ENCODE measurements at regions not wholly inside any gene's neighbourhood (a gene's known extent, or its start where the extent isn't known, plus 50 kb on each side); places are given as distances from the start of the nearest gene placed in this dataset.

- Histone ChIP-seq H4K8ac (ENCODE audit: low read depth, low read length) (no peak overlapping the region), H3K14ac (ENCODE audit: low read length) (no peak overlapping the region), H3K4me3 (ENCODE audit: low read depth, low read length) (no peak overlapping the region), H4K12ac (ENCODE audit: low read depth, low read length) (no peak overlapping the region), H3K4me2 (ENCODE audit: low read length) (no peak overlapping the region), H2AFZ (ENCODE audit: insufficient read depth, low read length, poor library complexity) (no peak overlapping the region), H2BK120ac (ENCODE audit: insufficient read depth, low read length, poor library complexity) (no peak overlapping the region), H2BK12ac (ENCODE audit: low read length) (no peak overlapping the region), H2AK5ac (ENCODE audit: low read length) (no peak overlapping the region), H3K4ac (ENCODE audit: low read depth, low read length) (no peak overlapping the region), H2BK5ac (ENCODE audit: low read depth, low read length, poor library complexity) (no peak overlapping the region), H3K4me1 (ENCODE audit: control insufficient read depth in 1 of 2, insufficient read depth in 2 of 2, low read length in 2 of 2) (no peaks in the 10 kb centered on the region), H3K79me1 (ENCODE audit: low read length) (no peaks in the 10 kb centered on the region), H3K18ac (ENCODE audit: low read length) (no peak overlapping the region), H3K27me3 (ENCODE audit: insufficient read depth, low read length) (no peaks in the 10 kb centered on the region), H4K91ac (ENCODE audit: low read depth, low read length) (no peak overlapping the region), H3K79me2 (ENCODE audit: control insufficient read depth, insufficient read depth, low read length, poor library complexity) (no peaks in the 10 kb centered on the region), H3K23ac (ENCODE audit: low read length) (no peak overlapping the region), H3K9ac (ENCODE audit: low read length) (no peak overlapping the region), H3K27ac (ENCODE audit: low read depth, low read length) (no peak overlapping the region), H3K36me3 (ENCODE audit: control insufficient read depth in 1 of 2, insufficient read depth in 2 of 2, low read length in 2 of 2) (no peaks in the 10 kb centered on the region), H3K9me3 (ENCODE audit: insufficient read depth, low read depth, low read length) (no peaks in the 10 kb centered on the region)
- WGBS (ENCODE audit: extremely low coverage, insufficient coverage, insufficient read length): no CpG with 5 or more reads among the region's 4 CpGs
- no peak for DNase-seq
Measured at GRCh38 chr6:94099072-94099471, 679.7 kb upstream of the EPHA7 start.

DNA sequence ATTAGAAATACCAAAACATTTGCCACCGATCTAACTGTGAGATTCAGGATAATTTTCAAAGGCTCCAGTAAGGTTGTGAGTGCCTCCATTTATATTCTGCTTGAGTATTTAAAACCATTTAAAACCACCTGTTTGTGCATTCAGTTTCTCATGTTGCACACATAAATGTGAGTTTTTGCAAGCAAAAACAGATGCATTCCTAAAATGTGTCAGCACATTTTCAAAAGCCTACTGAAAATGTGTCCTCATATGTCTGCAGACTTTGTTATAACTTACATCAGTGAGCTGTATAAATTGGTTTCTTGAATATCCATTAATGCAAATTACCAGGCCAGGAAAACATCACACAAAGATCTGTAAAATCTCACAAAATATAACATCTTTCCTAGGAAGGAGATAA, 676.6 kb upstream of the EPHA7 start:
- H4K8ac ChIP-seq (ENCODE audit: low read depth, low read length): no peak overlapping the region
- H3K79me2 ChIP-seq (ENCODE audit: control insufficient read depth, insufficient read depth, low read length, poor library complexity): no peaks in the 10 kb centered on the region
- H4K12ac ChIP-seq (ENCODE audit: low read depth, low read length): no peak overlapping the region
- H2BK120ac ChIP-seq (ENCODE audit: insufficient read depth, low read length, poor library complexity): no peak overlapping the region
- H3K18ac ChIP-seq (ENCODE audit: low read length): no peak overlapping the region
- no peaks in the 10 kb centered on the region for H3K9me3 ChIP-seq (ENCODE audit: insufficient read depth, low read depth, low read length)
- H3K4me3 ChIP-seq (ENCODE audit: low read depth, low read length): no peak overlapping the region
- H3K27me3 ChIP-seq (ENCODE audit: insufficient read depth, low read length): no peaks in the 10 kb centered on the region
- H3K36me3 ChIP-seq (ENCODE audit: control insufficient read depth in 1 of 2, insufficient read depth in 2 of 2, low read length in 2 of 2): no peaks in the 10 kb centered on the region
- H3K27ac ChIP-seq (ENCODE audit: low read depth, low read length): no peak overlapping the region
- H3K23ac ChIP-seq (ENCODE audit: low read length): no peak overlapping the region
- H4K91ac ChIP-seq (ENCODE audit: low read depth, low read length): no peak overlapping the region
- no CpG with 5 or more reads among the region's 1 CpG for WGBS (ENCODE audit: extremely low coverage, insufficient coverage, insufficient read length)
- no peak overlapping the region for H2AK5ac ChIP-seq (ENCODE audit: low read length)
- H3K4me2 ChIP-seq (ENCODE audit: low read length): no peak overlapping the region
- no peaks in the 10 kb centered on the region for H3K79me1 ChIP-seq (ENCODE audit: low read length)
- no peak for DNase-seq
- no peak overlapping the region for H2BK5ac ChIP-seq (ENCODE audit: low read depth, low read length, poor library complexity)
- H3K14ac ChIP-seq (ENCODE audit: low read length): no peak overlapping the region
- H3K4me1 ChIP-seq (ENCODE audit: control insufficient read depth in 1 of 2, insufficient read depth in 2 of 2, low read length in 2 of 2): no peaks in the 10 kb centered on the region
- H2BK12ac ChIP-seq (ENCODE audit: low read length): no peak overlapping the region
- no peak overlapping the region for H3K4ac ChIP-seq (ENCODE audit: low read depth, low read length)
- H2AFZ ChIP-seq (ENCODE audit: insufficient read depth, low read length, poor library complexity): no peak overlapping the region
- H3K9ac ChIP-seq (ENCODE audit: low read length): no peak overlapping the region

- no CpG with 5 or more reads among the region's 4 CpGs for WGBS (ENCODE audit: extremely low coverage, insufficient coverage, insufficient read length)
- Histone ChIP-seq H3K4me3 (ENCODE audit: low read depth, low read length) (no peak overlapping the region), H2AFZ (ENCODE audit: insufficient read depth, low read length, poor library complexity) (no peak overlapping the region)
Measured at GRCh38 chr6:94089941-94090340, 670.6 kb upstream of the EPHA7 start.

GRCh38 chr6:94088870-94089269, 669.5 kb upstream of the EPHA7 start:
- no peak overlapping the region for H3K14ac ChIP-seq (ENCODE audit: low read length)
- no peak overlapping the region for H4K91ac ChIP-seq (ENCODE audit: low read depth, low read length)
- H4K12ac ChIP-seq (ENCODE audit: low read depth, low read length): no peak overlapping the region
- H3K79me1 ChIP-seq (ENCODE audit: low read length): no peaks in the 10 kb centered on the region
- no peak overlapping the region for H4K8ac ChIP-seq (ENCODE audit: low read depth, low read length)
- H2BK12ac ChIP-seq (ENCODE audit: low read length): no peak overlapping the region
- no peaks in the 10 kb centered on the region for H3K9me3 ChIP-seq (ENCODE audit: insufficient read depth, low read depth, low read length)
- H3K23ac ChIP-seq (ENCODE audit: low read length): no peak overlapping the region
- no peak overlapping the region for H3K9ac ChIP-seq (ENCODE audit: low read length)
- H3K27ac ChIP-seq (ENCODE audit: low read depth, low read length): no peak overlapping the region
- no peak overlapping the region for H3K4me3 ChIP-seq (ENCODE audit: low read depth, low read length)
- H2BK5ac ChIP-seq (ENCODE audit: low read depth, low read length, poor library complexity): no peak overlapping the region
- H2BK120ac ChIP-seq (ENCODE audit: insufficient read depth, low read length, poor library complexity): no peak overlapping the region
- H3K79me2 ChIP-seq (ENCODE audit: control insufficient read depth, insufficient read depth, low read length, poor library complexity): no peaks in the 10 kb centered on the region
- H3K36me3 ChIP-seq (ENCODE audit: control insufficient read depth in 1 of 2, insufficient read depth in 2 of 2, low read length in 2 of 2): no peaks in the 10 kb centered on the region
- no peaks in the 10 kb centered on the region for H3K4me1 ChIP-seq (ENCODE audit: control insufficient read depth in 1 of 2, insufficient read depth in 2 of 2, low read length in 2 of 2)
- no peak overlapping the region for H2AFZ ChIP-seq (ENCODE audit: insufficient read depth, low read length, poor library complexity)
- H3K27me3 ChIP-seq (ENCODE audit: insufficient read depth, low read length): no peaks in the 10 kb centered on the region
- no peak overlapping the region for H3K4me2 ChIP-seq (ENCODE audit: low read length)
- H3K4ac ChIP-seq (ENCODE audit: low read depth, low read length): no peak overlapping the region
- H2AK5ac ChIP-seq (ENCODE audit: low read length): no peak overlapping the region
- no peak for DNase-seq
- H3K18ac ChIP-seq (ENCODE audit: low read length): no peak overlapping the region

More at GRCh38 chr6:94089941-94090340, 670.6 kb upstream of the EPHA7 start:
- no peaks in the 10 kb centered on the region for H3K9me3 ChIP-seq (ENCODE audit: insufficient read depth, low read depth, low read length)
- no peak overlapping the region for H3K18ac ChIP-seq (ENCODE audit: low read length)
- no peak overlapping the region for H3K9ac ChIP-seq (ENCODE audit: low read length)
- H2BK12ac ChIP-seq (ENCODE audit: low read length): no peak overlapping the region
- H3K14ac ChIP-seq (ENCODE audit: low read length): no peak overlapping the region
- H4K12ac ChIP-seq (ENCODE audit: low read depth, low read length): no peak overlapping the region
- H2AK5ac ChIP-seq (ENCODE audit: low read length): no peak overlapping the region
- H3K36me3 ChIP-seq (ENCODE audit: control insufficient read depth in 1 of 2, insufficient read depth in 2 of 2, low read length in 2 of 2): no peaks in the 10 kb centered on the region
- H2BK5ac ChIP-seq (ENCODE audit: low read depth, low read length, poor library complexity): no peak overlapping the region
- no peak overlapping the region for H4K91ac ChIP-seq (ENCODE audit: low read depth, low read length)
- no peaks in the 10 kb centered on the region for H3K4me1 ChIP-seq (ENCODE audit: control insufficient read depth in 1 of 2, insufficient read depth in 2 of 2, low read length in 2 of 2)
- no peak overlapping the region for H3K4me2 ChIP-seq (ENCODE audit: low read length)
- H3K23ac ChIP-seq (ENCODE audit: low read length): no peak overlapping the region
- no peak for DNase-seq
- H3K27ac ChIP-seq (ENCODE audit: low read depth, low read length): no peak overlapping the region
- H2BK120ac ChIP-seq (ENCODE audit: insufficient read depth, low read length, poor library complexity): no peak overlapping the region
- no peak overlapping the region for H3K4ac ChIP-seq (ENCODE audit: low read depth, low read length)
- H4K8ac ChIP-seq (ENCODE audit: low read depth, low read length): no peak overlapping the region
- no peaks in the 10 kb centered on the region for H3K79me2 ChIP-seq (ENCODE audit: control insufficient read depth, insufficient read depth, low read length, poor library complexity)
- no peaks in the 10 kb centered on the region for H3K79me1 ChIP-seq (ENCODE audit: low read length)
- no peaks in the 10 kb centered on the region for H3K27me3 ChIP-seq (ENCODE audit: insufficient read depth, low read length)

All from trophoblast cell (in vitro differentiated cells and primary cell).